HuH-7 (cell line): ENCODE measurements at regions not wholly inside any gene's neighbourhood (a gene's known extent, or its start where the extent isn't known, plus 50 kb on each side); places are given as distances from the start of the nearest gene placed in this dataset.

Source experiments
- DNase-seq: peaks from one replicate; pipeline ENCODE4 v3.0.0; 2011; ENCODE audit warnings: low spot score

DNA sequence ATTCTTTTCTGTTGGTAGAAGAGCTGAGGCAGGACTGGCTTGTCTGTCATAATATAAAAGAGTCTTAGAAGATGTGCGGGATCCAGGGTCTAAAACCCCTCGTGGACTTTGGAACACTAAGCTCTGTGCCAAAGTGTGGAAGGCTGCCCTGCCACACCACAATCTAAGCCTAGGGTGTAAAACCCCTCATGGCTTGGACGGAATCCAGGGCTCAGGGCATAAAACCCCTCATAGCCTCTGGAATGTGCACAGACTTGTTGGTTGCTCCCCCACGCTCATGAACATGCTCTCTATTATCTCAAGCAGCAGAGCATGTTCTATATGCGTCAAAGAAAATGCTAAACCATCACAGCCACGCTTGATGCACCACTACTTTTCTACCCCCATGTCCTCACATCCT lies 483.6 kb downstream of the GABRG1 start:
- no peak for DNase-seq

DNA sequence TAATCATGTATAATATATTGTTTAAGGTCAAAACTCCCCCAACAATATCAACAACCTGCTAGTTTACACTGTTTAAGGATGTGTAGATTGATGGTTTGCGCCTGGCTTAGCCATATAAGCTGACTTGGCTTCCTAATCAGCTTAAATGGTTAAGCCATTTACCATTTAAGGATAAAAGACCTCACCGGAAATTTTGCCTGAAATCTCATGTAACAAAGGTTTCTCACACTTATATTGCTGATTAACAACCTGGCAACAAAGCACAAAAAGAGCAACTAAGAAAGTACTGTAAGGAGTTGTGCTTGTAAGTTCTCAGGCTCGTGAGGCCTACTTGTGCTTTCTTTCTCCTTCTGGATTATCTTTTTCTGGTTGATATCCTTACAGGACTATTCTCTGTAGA lies 485.2 kb downstream of the GABRG1 start:
- DNase-seq: no peak

GRCh38 chr4:45636175-45636574 lies 487.7 kb downstream of the GABRG1 start:
- DNase-seq: no peak

GRCh38 chr4:45629717-45630116 lies 494.1 kb downstream of the GABRG1 start:
- no peak for DNase-seq

DNA sequence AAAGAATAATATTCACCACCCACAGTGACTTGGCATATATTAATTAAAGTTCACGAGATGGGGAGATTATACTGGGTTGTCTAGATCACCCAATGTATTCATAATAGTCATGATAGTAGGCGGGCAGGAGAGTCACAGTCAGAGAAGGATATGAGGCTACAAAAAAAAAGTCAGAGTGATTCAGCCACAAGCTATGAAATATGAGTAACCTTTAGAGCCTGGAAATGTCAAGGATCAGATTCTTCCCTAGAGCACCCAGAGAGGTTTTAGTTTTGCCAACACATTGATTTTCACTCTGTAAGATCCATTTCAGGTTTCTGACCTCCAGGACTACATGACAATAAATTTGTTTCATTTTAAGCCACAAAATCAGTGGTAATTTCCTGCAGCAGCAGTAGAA lies 501.9 kb downstream of the GABRG1 start:
- DNase-seq: no peak

GRCh38 chr4:45620808-45621207 lies 503.0 kb downstream of the GABRG1 start:
- no peak for DNase-seq

- DNase-seq: no peak
Measured at GRCh38 chr4:45596379-45597101, 527.3 kb downstream of the GABRG1 start.

- DNase-seq: no peak
Measured at GRCh38 chr4:45580334-45580733, 543.5 kb downstream of the GABRG1 start.

GRCh38 chr4:45578874-45579273 lies 545.0 kb downstream of the GABRG1 start:
- no peak for DNase-seq

DNA sequence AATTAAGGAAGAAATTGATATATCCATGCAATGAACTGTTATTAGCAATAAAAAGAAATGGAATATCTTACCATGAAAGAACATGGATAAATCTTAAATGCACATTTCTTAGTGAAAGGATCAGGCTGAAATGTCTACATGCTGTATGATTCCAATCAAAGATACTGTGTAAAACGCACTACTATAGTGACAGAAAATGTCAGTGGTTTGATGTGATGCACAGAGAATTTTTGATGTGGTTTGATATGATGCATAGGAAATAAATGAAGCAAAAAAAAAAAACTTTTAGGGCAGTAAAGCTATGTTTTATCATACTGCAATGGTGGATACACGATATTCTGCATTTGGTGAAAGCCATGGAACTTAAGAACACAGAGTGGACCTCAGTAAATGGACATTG lies 547.6 kb downstream of the GABRG1 start:
- DNase-seq: no peak

DNA sequence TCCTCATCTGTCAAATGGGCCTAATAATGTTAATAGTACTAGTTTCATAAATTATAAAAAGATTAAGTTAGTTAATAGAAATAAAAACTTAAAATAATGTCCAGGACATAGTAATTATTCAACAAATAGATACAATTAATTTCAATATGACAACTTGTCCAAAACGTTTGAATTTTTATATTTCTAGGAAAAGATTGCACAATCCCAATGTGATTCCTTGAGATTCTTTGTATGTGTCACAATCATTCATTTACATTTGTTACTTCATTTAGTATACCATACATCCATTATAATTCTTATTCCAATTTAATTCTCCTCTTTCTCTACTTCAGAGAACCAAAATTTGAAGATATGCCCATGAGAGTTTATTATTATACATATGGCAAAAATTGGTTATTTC lies 554.2 kb downstream of the GABRG1 start:
- DNase-seq: no peak

GRCh38 chr4:45568694-45569093 lies 555.2 kb downstream of the GABRG1 start:
- no peak for DNase-seq

DNA sequence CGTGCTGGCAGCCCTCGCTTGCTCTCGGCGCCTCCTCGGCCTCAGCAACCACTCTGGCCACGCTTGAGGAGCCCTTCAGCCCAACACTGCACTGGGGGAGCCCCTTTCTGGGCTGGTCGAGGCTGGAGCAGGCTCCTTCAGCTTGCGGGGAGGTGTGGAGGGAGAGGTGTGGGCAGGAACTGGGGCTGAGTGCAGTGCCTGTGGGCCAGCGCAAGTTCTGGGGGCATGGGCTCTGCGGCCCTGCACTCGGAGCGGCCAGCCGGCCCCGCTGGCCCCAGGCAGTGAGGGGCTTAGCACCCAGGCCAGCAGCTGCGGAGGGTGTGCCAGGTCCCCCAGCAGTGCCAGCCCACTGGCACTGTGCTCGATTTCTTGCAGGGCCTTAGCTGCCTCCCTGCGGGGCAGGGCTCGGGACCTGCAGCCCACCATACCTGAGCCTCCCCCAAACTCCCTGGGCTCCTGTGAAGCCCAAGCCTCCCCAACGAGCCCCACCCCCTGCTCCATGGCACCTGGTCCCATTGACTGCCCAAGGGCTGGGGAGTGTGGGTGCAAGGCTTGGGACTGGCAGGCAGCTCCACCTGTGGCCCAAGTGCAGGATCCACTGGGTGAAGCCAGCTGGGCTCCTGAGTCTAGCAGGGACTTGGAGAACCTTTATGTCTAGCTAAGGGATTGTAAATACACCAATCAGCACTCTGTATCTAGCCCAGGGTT lies 556.8 kb downstream of the GABRG1 start:
- DNase-seq: no peak

DNA sequence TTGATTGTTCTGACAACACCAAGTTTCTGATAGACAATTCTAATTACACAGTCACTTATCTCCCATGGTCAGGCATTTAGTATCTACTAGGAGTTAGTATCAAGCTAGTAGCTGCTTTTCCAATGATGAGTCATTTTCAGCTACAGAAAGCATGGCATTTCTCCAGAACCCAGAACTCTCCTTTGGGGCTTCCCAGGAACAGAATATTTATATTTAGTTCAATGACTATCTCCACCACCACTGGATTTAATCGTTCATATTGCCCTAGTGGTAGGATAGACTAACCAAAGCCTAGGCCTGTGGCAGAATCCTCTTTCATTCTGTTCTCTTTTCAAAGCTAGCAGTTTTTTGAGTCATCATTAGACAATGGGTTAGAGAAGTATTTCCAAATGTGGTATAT lies 569.4 kb downstream of the GABRG1 start:
- DNase-seq: no peak

DNA sequence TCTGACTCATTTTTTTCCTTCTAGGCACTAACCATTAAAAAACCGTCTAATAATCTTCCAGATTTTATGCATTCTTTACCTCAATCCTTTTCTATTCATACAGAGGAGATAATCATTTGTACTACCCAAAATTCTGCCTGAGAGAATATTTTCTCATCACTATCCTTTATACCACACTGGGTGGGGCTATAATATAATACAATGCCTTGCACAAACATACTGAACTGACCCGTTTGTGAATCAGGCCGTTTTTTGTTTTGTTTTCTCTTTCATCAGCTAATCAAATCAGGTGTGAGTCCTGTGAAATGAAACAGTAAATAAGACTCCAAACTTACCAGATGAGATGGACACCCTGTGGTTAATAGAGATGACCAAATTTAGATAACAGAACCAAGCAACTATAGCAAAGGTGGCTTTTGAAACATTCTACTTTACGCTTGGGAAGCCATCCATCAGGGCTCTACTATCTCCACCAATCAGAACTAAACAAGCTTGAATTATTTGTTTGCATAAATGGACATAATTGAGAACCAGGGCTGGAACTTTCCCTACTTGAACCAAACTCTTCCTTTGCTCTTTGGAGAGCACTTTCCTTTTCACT lies 573.0 kb downstream of the GABRG1 start:
- no peak for DNase-seq

DNA sequence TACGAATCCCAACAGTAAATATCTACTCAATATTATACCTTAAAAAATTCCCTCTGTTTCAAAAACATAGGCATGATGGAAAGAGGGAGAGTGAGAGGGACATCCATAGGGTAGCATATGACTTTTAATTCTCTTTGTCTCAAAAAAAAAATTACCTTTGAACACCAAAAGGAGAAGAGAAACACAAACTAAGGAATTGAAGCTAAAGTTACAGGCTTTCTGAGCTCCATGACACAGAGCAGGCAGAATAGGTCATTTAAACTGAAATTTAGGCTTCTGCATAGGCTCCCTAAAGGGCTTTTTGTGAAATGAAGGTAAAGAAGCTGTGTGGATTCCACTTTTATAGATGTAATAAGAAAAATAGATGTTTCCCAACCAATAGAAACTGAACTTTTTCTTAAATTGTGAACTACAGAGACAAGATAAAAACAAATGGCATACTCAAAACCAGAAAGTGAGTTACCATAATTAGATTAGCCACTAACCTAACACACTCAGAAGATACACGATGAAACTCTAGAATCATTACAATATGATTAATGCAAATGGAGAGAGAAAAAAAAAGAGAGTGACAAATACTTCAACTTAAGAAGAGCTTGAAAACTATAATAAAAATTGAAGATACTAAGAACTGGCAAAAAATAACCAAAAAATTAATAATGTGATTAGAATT lies 584.6 kb downstream of the GABRG1 start:
- no peak for DNase-seq

DNA sequence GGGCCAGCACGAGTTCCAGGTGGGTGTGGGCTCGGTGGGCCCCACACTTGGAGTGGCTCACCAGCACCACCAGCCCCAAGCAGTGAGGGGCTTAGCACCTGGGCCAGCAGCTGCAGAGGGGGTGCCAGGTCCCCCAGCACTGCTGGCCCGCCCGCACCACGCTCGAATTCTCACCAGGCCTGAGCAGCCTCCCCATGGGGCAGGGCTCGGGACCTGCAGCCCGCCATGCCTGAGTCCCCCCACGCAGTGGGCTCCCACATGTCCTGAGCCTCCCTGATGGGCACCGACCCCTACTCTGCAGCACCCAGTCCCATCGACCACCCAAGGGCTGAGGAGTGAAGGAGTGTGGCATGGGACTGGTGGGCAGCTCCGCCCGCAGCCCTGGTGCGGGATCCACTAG lies 593.4 kb downstream of the GABRG1 start:
- no peak for DNase-seq

DNA sequence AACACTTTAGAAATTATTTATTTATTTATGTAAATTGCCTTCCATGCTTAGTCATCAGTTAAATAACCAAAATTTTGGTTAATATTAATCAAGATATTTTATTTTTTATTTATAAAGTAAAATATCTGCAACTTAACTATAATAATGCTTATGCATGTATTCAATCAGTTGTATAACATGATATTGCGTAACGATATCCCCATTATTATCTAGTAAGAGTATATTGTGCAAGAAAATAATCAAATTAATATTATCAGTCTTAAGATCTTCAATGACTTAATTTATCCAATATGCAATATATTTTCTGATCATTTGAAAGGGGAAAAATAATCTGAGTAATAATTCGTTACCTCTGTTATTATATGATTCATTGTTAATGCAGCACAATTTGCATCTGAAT lies 596.7 kb downstream of the GABRG1 start:
- DNase-seq: no peak

DNA sequence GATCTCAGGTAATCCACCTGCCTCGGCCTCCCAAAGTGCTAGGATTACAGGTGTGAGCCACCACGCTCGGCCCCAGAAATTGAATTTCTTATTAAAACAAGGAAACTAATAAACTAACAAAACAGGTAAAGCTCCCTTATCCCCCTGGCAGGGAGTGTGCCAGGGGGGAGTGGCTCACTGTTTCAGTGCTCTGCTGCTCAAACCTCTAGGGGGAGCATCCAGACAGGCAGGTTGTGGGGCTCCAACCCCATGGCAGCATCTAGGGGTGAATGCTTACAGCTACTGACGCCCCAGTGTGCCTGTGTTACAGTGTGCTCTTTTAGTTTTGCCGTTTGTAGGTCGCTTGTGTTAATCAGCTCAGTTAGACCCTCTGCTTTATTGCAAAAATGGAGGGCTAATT lies 605.0 kb downstream of the GABRG1 start:
- DNase-seq: no peak

DNA sequence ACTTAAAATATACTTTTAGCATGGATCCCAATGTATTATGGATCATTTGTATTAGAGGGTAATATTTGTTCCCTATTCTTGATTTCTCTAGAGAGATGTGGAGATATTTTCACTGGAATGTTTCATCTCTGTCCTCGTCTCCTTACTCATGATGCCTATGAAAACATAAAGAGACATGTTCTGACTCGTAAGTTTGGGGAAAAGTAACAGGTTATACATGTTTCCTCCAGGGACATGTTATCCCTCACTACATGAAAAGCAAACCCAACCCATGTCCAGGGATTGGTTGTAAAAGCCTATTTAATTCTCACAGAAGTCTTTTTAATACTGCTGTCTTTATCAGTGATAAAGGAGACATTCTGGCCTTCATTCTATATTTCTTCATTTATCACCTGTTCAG lies 621.4 kb downstream of the GABRG1 start:
- no peak for DNase-seq

GRCh38 chr4:45484740-45485139 lies 639.1 kb downstream of the GABRG1 start:
- DNase-seq: no peak

DNA sequence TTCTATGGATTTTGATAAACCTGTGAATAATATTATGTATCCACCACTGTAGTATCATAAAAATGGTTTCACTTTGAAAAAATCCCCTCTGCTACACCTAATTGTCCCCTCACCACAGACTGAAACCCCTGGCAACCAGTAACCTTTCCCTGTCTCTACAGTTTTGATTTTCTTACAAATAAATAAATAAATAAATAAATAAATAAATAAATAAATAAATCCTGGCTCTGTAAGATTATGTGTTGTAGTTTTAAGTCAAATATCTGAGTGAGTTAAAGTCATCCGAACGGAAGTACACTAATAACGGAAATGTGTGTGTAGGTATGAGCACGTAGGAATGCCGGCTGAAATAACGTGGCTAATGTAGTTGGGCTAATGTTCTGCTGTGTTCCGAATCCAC lies 641.5 kb downstream of the GABRG1 start:
- DNase-seq: no peak

DNA sequence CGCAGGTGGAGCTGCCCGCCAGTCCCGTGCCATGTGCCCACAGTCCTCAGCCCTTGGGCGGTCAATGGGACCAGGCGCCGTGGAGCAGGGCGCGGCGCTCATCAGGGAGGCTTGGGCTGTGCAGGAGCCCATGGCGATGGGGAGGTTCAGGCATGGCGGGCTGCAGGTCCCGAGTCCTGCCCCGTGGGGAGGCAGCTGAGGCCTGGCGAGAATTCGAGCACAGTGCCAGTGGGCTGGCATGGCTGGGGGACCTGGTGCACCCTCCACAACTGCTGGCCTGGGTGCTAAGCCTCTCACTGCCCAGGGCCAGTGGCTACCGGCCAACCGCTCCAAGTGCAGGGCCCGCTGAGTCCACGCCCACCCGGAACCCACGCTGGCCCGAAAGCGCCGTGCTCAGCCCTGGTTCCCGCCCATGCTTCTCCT lies 646.5 kb downstream of the GABRG1 start:
- DNase-seq: no peak
